T follicular helper cell (primary cell): ENCODE measurements at regions not wholly inside any gene's neighbourhood (a gene's known extent, or its start where the extent isn't known, plus 50 kb on each side); places are given as distances from the start of the nearest gene placed in this dataset.
A peak's percentile ranks its signal among the peaks of the same experiment; 100 is the strongest.
"Not testable (repeated sequence)": the region's sequence is repeated elsewhere in the genome, so short reads cannot be mapped to it uniquely, and the experiment has no call there.

Experiments used
- DNase-seq: peaks from one replicate; pipeline ENCODE4 v3.0.0-alpha.2; 2020; ENCODE audit warnings: low read depth

- DNase-seq, result no peak
Observed at GRCh38 chr1:21385022-21385421, 54.9 kb upstream of the NBPF3 start.

- no peak for DNase-seq
Observed at GRCh38 chr1:21384620-21385019, 55.3 kb upstream of the NBPF3 start.

GRCh38 chr1:21383785-21384401 is 56.0 kb upstream of the NBPF3 start:
- DNase-seq, result no peak

- DNase-seq, result no peak
Observed at GRCh38 chr1:21381354-21381753, 58.6 kb upstream of the NBPF3 start.

GRCh38 chr1:21380147-21380546 is 59.8 kb upstream of the NBPF3 start:
- DNase-seq, result not testable (repeated sequence)

- no peak for DNase-seq
Observed at GRCh38 chr1:21379571-21379970, 60.4 kb upstream of the NBPF3 start.

GRCh38 chr1:21378705-21379494 is 61.0 kb upstream of the NBPF3 start:
- no peak for DNase-seq

GRCh38 chr1:21372383-21372782 is 67.6 kb upstream of the NBPF3 start:
- no peak for DNase-seq

GRCh38 chr1:21369905-21370304 is 70.0 kb upstream of the NBPF3 start:
- no peak for DNase-seq

- peak; percentile 53 for DNase-seq
Observed at GRCh38 chr1:21368515-21369289, 71.2 kb upstream of the NBPF3 start.

- DNase-seq, result not testable (repeated sequence)
Observed at GRCh38 chr1:21367973-21368514, 71.9 kb upstream of the NBPF3 start.

- DNase-seq, result no peak
Observed at GRCh38 chr1:21366288-21366687, 73.6 kb upstream of the NBPF3 start.

GRCh38 chr1:21365036-21365435 is 74.8 kb upstream of the ECE1 start:
- DNase-seq, result no peak

- DNase-seq, result no peak
Observed at GRCh38 chr1:21362096-21362495, 71.8 kb upstream of the ECE1 start.

- DNase-seq, result no peak
Observed at GRCh38 chr1:21361506-21361905, 71.2 kb upstream of the ECE1 start.

- DNase-seq, result no peak
Observed at GRCh38 chr1:21357161-21357560, 66.9 kb upstream of the ECE1 start.

GRCh38 chr1:21355956-21356355 is 65.7 kb upstream of the ECE1 start:
- no peak for DNase-seq

- DNase-seq, result no peak
Observed at GRCh38 chr1:21352586-21352985, 62.3 kb upstream of the ECE1 start.

GRCh38 chr1:21351901-21352300 is 61.6 kb upstream of the ECE1 start:
- no peak for DNase-seq

GRCh38 chr1:21350202-21350885 is 60.1 kb upstream of the ECE1 start:
- DNase-seq, result no peak

GRCh38 chr1:21349693-21350092 is 59.4 kb upstream of the ECE1 start:
- no peak for DNase-seq

- no peak for DNase-seq
Observed at GRCh38 chr1:21347072-21347581, 56.9 kb upstream of the ECE1 start.
